SK-N-MC (cell line): ENCODE measurements at regions not wholly inside any gene's neighbourhood (a gene's known extent, or its start where the extent isn't known, plus 50 kb on each side); places are given as distances from the start of the nearest gene placed in this dataset.

Experiments
- DNase-seq: peaks from one replicate; pipeline ENCODE4 v3.0.0-alpha.2; 2011; ENCODE audit warnings: low read depth, low spot score
- H3K27ac ChIP-seq: fragments of 200-600 bp; sonication (generic); 2 replicates; pipeline ENCODE4 v1.5.1; 2016; ENCODE audit warnings: mixed run types
- H3K36me3 ChIP-seq: fragments of 200-600 bp; sonication (generic); 2 replicates; pipeline ENCODE4 v1.6.1; 2017; ENCODE audit warnings: antibody characterized with exemption, low read length, mixed read lengths; ENCODE audit not compliant: insufficient read depth
- H3K4me3 ChIP-seq: fragments of 200-600 bp; sonication (generic); 2 replicates; pipeline ENCODE4 v1.5.1; 2016
- H3K9ac ChIP-seq: fragments of 200-600 bp; sonication (generic); 2 replicates; pipeline ENCODE4 v1.8.0; 2017; ENCODE audit warnings: mixed run types, mixed read lengths; ENCODE audit not compliant: insufficient read length
- H3K9me3 ChIP-seq: fragments of 200-600 bp; sonication (generic); 2 replicates; pipeline ENCODE4 v1.6.1; 2017; ENCODE audit warnings: low read depth, mild to moderate bottlenecking, antibody characterized with exemption, low read length, moderate library complexity, mixed read lengths
- EZH2 ChIP-seq: fragments of 200-600 bp; sonication (generic); IDR thresholded peaks from one replicate; pipeline ENCODE4 v1.6.1; 2017; ENCODE audit warnings: antibody characterized with exemption
- FOXP2 ChIP-seq: optimal IDR thresholded peaks from 2 replicates; pipeline ENCODE3; 2011; ENCODE audit warnings: mild to moderate bottlenecking, moderate library complexity; ENCODE audit not compliant: insufficient read depth; ENCODE audit errors: extremely low read length, control extremely low read depth
- POLR2AphosphoS5 ChIP-seq: IDR thresholded peaks from 2 replicates; pipeline ENCODE4 v1.6.1; 2012; ENCODE audit warnings: mild to moderate bottlenecking, low read depth, low read length, borderline replicate concordance

DNA sequence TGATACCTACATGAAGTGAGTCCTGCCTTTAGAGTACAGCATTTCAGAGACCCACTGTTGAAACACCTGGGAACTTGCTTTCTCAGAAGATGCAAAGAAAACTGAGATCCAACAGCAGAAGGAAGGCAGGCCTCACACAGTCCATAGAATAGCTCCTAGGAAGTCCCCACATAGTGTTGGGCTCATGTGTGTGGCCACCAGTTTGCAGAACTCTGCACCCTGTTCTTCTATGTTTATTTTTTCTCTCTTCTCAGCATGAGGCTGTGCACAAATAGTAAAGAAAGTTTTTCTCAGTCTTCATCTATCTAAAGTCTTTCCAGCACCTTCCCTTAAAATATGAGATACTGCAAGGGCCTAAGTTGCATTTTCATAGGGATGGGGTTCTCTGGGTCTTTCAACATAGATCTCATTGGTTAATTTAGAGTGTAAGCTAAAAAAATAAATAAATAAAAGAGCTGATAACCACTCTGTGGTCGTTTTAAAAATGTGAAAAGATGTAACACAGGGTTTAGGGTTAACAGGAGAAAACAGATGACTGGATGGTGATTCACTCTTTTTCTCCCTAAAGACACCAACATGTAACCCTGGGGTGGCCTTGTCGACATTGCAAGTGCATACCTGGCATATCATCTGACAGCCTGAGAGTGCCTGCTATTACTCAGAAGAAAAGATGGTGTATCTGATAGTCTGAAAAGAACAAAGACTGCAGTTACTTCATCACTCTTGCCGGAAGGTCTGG is 94.6 kb downstream of the ZC3H11B start:
- DNase-seq: no peak
- Histone ChIP-seq H3K36me3 (no peaks in the 10 kb centered on the region), H3K9me3 (no peaks in the 10 kb centered on the region), H3K27ac (no peak overlapping the region), H3K4me3 (no peak overlapping the region), H3K9ac (no peak overlapping the region)
- TF ChIP-seq FOXP2 (no peak), POLR2AphosphoS5 (no peak), EZH2 (no peak)

- Histone ChIP-seq H3K9ac (no peak overlapping the region), H3K27ac (no peak overlapping the region), H3K9me3 (no peaks in the 10 kb centered on the region), H3K4me3 (no peak overlapping the region), H3K36me3 (no peaks in the 10 kb centered on the region)
- no peak for TF ChIP-seq EZH2
- TF ChIP-seq FOXP2: no peak
- no peak for TF ChIP-seq POLR2AphosphoS5
- DNase-seq: no peak
These were observed 95.9 kb downstream of the ZC3H11B start for GRCh38 chr1:219517031-219517430.

DNA sequence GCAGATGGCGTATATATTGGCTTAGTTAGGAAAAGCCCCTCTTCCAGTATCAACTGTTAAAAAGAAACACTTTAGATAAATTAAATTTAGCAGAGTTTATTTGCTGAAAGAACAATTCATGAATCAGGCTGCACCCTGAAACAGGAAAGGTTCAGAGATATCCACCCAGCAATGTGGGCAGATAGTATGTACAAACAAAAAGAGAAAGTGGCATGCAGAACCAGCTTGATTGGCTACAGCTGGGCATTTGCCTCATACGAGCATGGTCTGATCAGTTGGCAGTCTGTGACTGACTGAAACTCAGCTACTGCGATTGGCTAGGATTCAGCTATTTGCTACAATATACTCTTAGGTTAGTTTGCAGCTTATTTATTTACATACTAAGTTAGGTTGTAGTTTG is 98.2 kb downstream of the ZC3H11B start:
- H3K9ac ChIP-seq: no peak overlapping the region
- no peak overlapping the region for H3K4me3 ChIP-seq
- no peak overlapping the region for H3K27ac ChIP-seq
- no peaks in the 10 kb centered on the region for H3K36me3 ChIP-seq
- TF ChIP-seq EZH2: no peak
- no peak for TF ChIP-seq FOXP2
- TF ChIP-seq POLR2AphosphoS5: no peak
- DNase-seq: no peak
- no peaks in the 10 kb centered on the region for H3K9me3 ChIP-seq

- no peak overlapping the region for H3K27ac ChIP-seq
- no peak overlapping the region for H3K9ac ChIP-seq
- TF ChIP-seq FOXP2 (no peak), POLR2AphosphoS5 (no peak), EZH2 (no peak)
- H3K4me3 ChIP-seq: no peak overlapping the region
- no peak for DNase-seq
- no peaks in the 10 kb centered on the region for H3K36me3 ChIP-seq
- no peaks in the 10 kb centered on the region for H3K9me3 ChIP-seq
These were observed 105.5 kb downstream of the ZC3H11B start for GRCh38 chr1:219507437-219507836.

DNA sequence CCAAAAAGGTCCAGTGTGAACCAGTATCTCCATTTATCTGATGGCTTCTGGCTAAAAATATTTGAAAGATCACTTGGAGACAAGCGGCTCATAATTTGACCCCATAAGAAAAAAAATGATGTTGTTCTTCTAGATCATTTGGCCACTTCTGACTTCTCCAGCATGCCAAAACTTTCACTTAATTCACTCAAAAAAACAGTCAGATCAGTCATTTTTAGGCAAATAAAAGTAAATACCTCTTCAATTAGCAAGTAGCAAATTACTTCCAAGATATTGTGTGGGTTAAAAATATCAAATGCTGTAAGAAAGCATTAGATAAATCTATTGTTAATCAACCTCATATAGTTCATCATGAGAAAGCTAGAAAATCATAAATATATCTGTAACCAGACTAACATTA is 106.0 kb downstream of the ZC3H11B start:
- H3K27ac ChIP-seq: no peak overlapping the region
- no peak overlapping the region for H3K9ac ChIP-seq
- TF ChIP-seq FOXP2 (no peak), POLR2AphosphoS5 (no peak), EZH2 (no peak)
- no peak for DNase-seq
- H3K36me3 ChIP-seq: no peaks in the 10 kb centered on the region
- no peak overlapping the region for H3K4me3 ChIP-seq
- H3K9me3 ChIP-seq: no peaks in the 10 kb centered on the region

DNA sequence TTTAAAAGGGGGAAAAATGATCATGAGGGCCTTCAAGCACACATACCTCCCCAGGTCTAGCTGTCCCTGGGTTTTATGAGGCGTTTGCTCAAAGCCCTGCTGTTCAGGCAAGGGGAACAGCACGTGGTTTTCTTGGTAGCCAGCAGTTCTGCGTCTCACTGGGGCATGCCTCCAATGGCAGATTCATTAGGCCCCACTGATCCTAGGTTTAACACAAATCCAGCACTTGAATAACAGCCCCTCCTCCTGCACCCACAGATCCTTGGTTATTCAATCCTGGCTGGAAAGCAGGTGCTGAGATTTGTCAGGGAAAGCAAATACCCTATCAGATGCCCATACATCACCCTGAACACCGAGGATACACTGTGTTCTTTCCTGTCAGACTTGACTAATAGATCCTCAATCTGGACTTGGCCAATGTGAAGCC is 106.4 kb downstream of the ZC3H11B start:
- Histone ChIP-seq H3K4me3 (no peak overlapping the region), H3K36me3 (no peaks in the 10 kb centered on the region), H3K27ac (no peak overlapping the region), H3K9me3 (no peaks in the 10 kb centered on the region), H3K9ac (no peak overlapping the region)
- no peak for DNase-seq
- TF ChIP-seq FOXP2 (no peak), POLR2AphosphoS5 (no peak), EZH2 (no peak)

GRCh38 chr1:219505886-219506285 is 107.0 kb downstream of the ZC3H11B start:
- no peak overlapping the region for H3K27ac ChIP-seq
- H3K9me3 ChIP-seq: no peaks in the 10 kb centered on the region
- H3K4me3 ChIP-seq: no peak overlapping the region
- DNase-seq: no peak
- H3K36me3 ChIP-seq: no peaks in the 10 kb centered on the region
- H3K9ac ChIP-seq: no peak overlapping the region
- TF ChIP-seq FOXP2 (no peak), POLR2AphosphoS5 (no peak), EZH2 (no peak)

DNA sequence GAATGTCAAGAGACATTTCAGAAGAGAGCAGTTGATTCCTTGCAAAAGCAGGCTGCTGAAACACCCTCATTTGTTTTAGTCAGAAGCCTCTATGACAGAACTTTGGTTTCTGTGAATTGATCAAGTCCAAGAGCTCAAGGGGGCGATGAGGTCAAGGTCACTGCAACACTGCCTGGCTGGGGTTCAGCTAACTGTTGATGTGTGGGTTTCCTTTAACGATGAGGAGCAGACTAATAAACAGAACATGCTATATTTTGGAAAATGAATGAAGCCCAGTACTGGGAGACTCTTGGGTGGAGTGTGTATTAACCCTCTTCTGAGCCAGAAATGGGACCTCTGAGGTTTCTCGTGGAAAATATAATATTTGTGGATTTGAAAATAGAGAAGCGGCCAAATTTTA is 109.3 kb downstream of the ZC3H11B start:
- TF ChIP-seq FOXP2 (no peak), EZH2 (no peak), POLR2AphosphoS5 (no peak)
- no peak overlapping the region for H3K27ac ChIP-seq
- no peak for DNase-seq
- H3K4me3 ChIP-seq: no peak overlapping the region
- no peak overlapping the region for H3K9ac ChIP-seq
- H3K9me3 ChIP-seq: no peaks in the 10 kb centered on the region
- no peaks in the 10 kb centered on the region for H3K36me3 ChIP-seq

DNA sequence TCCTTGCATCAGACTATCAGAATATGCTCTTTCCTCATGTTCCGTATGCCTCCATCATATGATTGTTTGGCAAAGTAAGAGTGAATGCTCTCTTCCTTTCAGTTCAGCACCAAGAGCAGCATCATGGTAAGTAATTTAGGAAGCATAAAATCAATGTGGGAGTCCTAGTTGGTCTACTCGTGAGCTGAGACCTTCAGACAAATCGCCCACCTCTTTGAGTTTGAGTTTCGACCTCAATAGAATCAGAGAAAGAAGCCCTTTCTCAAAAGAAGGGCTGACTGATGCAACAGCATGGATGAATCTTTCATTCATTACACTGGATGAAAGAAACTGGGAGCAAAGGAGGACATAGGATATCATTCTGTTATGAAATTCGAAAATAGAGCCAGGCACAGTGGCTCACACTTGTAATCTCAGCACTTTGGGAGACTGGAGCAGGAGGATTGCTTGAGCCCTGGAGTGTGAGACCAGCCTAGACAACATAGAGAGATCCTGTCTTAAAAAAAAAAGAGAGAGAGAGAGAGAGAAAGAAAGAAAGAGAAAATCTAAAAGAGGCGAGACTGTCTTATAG is 112.5 kb downstream of the ZC3H11B start:
- no peak for TF ChIP-seq EZH2
- no peak for TF ChIP-seq POLR2AphosphoS5
- no peak for TF ChIP-seq FOXP2

More for the DNA sequence above, 112.5 kb downstream of the ZC3H11B start:
- H3K36me3 ChIP-seq: no peaks in the 10 kb centered on the region
- H3K9me3 ChIP-seq: no peaks in the 10 kb centered on the region
- H3K4me3 ChIP-seq: no peak overlapping the region
- no peak overlapping the region for H3K9ac ChIP-seq
- no peak overlapping the region for H3K27ac ChIP-seq
- no peak for DNase-seq
